SIG-M5 (cell line): ENCODE measurements at regions not wholly inside any gene's neighbourhood (a gene's known extent, or its start where the extent isn't known, plus 50 kb on each side); places are given as distances from the start of the nearest gene placed in this dataset.
"Not testable (repeated sequence)": the region's sequence is repeated elsewhere in the genome, so short reads cannot be mapped to it uniquely, and the experiment has no call there.

Source experiments
- DNase-seq: peaks from one replicate; lab custom pipeline; 2025; lab: John Stamatoyannopoulos, UW

DNA sequence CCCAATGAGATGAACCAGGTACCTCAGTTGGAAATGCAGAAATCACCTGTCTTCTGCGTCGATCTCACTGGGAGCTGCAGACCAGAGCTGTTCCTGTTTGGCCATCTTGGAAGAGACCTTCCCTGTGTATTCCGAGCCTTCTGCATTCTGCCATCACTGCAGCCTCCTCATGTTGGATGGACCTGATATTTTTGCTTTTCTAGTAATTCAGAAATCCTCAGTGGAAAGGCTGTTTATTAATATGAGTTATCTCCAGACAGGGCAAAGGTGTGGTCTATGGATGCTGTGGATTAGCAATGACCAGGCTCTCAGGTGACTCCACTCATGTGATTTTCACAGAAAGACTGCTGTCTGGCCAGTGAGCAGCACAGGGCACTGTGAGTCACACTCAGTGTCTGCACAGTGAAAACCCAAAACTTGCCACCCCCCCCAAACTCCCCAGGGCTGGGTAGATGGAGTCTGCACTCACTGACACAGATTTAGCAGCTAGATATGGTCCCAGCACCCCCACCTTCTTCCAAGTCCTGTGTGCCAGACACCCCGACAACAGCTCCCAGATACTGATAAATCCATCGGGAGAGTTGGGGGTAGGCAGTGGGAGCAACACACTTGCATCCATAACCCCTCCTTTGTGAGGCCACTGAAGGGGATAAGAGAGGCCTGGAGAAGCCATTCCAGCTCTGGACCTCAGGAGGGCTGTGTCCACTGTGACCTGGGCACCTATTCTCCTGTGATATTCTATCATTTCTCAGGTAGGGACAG, 75.2 kb upstream of the TOP3B start:
- no peak for DNase-seq

GRCh38 chr22:22056809-22057594, 74.4 kb upstream of the TOP3B start:
- DNase-seq, result not testable (repeated sequence)

- DNase-seq, result not testable (repeated sequence)
Measured at GRCh38 chr22:22052548-22053139, 70.1 kb upstream of the TOP3B start.

- not testable (repeated sequence) for DNase-seq
Measured at GRCh38 chr22:22051032-22051431, 68.4 kb upstream of the TOP3B start.

- DNase-seq, result no peak
Measured at GRCh38 chr22:22050141-22050775, 67.7 kb upstream of the TOP3B start.

GRCh38 chr22:22049684-22050083, 67.1 kb upstream of the TOP3B start:
- no peak for DNase-seq

DNA sequence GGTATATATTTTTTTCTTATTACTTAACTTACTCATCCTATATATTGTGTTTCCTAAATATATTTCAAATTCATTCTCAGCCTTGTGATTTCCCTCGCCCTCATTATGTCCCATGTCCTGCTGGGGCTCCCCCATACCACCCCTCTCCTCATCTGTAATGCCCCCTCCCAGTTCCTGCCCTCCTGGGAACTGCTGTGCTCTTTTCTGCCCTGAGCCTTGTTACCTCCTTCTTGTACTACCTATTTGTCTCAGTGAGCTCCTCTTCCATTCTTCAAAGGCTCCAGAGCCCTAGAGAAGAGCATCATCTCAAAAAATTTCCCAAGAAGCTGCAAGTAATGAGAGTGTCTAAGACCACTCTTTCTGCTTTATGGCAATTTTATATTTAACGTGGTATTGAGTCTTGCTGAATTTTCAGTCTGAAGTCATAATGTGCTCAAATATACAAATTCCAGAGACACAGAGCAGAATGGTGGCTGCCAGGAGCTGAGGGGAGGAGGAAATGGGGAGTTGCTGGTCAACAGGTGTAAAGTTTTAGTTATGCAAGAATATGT, 66.5 kb upstream of the TOP3B start:
- no peak for DNase-seq

- DNase-seq, result no peak
Measured at GRCh38 chr22:22048318-22048942, 65.8 kb upstream of the TOP3B start.

DNA sequence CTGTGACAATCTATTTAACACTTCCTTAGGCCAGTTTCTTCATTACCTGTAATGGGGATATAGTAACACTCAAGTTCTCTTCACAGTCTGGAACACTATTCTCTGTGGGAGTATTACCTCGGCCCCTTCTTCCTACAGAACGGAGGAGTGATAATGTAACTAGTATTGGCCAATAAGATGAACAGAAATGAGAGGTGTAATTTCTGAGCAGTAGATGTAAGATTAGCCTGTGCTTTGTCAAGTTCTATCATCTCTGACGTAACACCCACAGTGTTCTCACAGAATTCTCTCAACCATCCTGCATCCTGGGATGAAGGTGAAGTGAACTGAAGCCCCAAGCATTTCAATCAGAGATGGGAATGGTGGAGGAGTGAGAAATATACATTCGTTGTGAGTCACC, 65.2 kb upstream of the TOP3B start:
- no peak for DNase-seq

- no peak for DNase-seq
Measured at GRCh38 chr22:22047266-22047665, 64.7 kb upstream of the TOP3B start.

- no peak for DNase-seq
Measured at GRCh38 chr22:22046370-22046769, 63.8 kb upstream of the TOP3B start.

DNA sequence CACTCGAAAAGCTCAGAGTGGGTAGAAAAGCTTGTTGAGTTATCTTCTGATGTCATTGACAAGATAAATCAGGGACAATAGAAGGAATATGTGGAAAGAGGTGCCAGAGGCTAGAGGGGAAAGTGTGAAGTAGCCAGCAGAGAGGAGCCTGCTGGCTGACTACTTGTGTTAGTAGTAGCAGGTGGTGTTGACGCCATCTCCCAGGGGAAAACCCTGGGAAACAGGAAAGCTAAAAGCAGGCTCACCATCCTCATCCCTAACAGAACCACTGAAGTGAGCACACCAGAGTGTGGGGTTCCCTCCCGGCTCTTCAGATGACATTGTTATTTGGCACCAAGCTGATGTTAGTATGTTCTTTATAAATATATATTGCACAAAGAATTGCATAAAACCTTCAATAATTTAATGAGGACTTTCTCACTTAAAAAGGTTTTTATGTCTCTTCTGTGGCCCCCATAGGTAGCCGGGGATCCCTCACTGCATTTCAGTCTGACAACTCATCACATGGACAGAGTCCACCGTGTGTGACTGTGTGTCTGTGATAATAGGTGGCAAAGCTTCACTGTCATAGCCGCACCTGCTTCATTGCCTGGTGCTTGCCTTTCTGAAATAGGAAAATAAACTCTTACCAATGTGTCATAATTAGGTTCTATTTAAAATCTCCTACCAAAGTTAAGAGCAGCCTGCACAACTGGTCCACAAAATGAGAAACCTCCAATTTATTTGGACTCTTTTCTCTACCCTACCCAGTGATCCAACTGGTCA, 63.2 kb upstream of the TOP3B start:
- DNase-seq, result no peak

- no peak for DNase-seq
Measured at GRCh38 chr22:22044153-22044552, 61.6 kb upstream of the TOP3B start.

DNA sequence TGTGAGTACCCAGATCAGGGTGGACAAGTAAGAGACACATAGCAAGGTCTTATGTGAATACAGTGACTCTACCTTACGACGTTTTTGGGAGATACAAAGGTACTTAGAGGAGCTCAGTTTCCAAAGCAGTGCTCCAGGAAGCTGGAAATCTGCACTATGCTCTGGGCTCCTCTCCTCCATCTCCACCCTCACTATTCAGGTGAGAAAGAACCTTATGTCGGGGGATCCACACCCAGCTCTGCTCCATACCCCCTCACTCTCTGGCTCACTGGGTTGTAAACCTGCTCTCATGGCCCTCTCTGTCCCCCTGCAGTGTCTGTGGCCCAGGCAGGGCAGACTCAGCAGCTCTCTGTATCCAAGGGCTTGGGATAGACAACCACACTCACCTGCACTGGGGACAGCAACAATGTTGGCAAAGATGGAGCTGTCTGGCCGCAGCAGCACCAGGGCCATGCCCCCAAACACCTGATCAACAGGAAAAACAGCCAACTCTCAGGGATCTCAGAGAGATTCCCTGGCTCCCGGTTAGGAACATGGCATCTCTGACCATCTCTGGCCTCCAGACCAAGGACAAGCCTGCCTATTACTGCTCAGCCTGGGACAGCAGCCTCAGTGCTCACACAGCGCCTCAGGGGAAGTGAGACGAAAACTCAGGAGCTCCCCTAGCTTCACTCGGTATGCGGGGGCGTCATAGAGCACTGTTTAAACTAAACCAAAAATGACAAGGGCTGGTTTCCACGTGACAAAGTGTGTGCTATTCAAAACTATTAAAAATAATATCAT, 60.9 kb upstream of the TOP3B start:
- DNase-seq, result no peak

- no peak for DNase-seq
Measured at GRCh38 chr22:22042599-22043295, 60.2 kb upstream of the TOP3B start.

- no peak for DNase-seq
Measured at GRCh38 chr22:22042009-22042408, 59.4 kb upstream of the TOP3B start.

- DNase-seq, result no peak
Measured at GRCh38 chr22:22040908-22041307, 58.3 kb upstream of the TOP3B start.

DNA sequence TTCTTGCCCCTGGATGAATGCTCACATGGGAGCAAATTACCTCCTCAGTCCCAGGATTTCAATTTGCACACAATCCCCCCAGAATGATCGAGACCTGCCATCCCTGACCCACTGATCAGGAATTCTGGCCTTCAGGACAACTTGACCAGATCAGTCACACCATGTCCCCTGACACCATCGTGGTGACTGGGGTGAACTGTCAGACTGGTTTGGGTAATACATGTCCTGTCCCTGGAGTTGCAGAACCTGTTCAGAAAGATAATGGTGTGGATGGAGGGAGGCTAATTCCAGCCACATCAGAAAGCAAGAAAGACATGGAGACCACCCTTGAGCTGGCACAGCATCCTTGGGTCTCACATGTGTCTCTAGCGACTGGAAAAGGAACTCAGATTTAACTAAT, 57.9 kb upstream of the TOP3B start:
- DNase-seq, result no peak

DNA sequence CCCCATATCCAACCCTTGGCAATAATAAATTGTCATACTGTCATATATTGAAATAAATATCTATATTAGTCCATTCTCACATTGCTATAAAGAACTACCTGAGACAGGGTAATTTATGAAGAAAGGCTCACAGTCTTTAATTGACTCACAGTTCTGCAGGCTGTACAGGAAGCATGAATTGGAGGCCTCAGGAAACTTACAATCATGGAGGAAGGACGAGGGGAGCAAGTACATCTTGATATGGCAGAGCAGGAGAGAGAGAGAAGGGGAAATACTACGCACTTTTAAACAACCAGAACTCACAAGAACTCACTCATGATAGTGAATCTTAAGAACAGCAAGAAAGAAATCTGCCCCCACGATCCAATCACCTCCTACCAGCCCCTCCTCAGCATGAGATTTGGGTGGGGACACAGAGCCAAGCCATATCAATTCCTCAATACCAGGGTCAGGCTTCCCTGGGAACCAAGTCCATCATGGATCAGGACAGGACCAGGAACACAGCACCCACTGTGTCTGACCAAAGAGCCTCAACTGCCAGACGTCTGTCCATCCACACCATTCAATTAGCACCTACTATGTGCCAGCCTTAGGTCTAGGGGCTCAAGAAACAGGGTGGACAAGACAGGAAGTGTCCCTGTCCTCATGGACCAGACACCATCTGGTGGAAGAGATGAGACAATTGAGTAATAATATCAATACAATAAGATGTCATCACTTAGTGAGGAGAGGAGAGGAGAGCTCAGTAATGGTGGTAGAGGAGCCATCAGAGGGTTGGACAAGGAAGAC, 56.9 kb upstream of the TOP3B start:
- DNase-seq, result no peak
